GM12891 (cell line): ENCODE measurements at regions not wholly inside any gene's neighbourhood (a gene's known extent, or its start where the extent isn't known, plus 50 kb on each side); places are given as distances from the start of the nearest gene placed in this dataset.

ENCODE experiments used
- DNase-seq: peaks from one replicate; pipeline ENCODE4 v3.0.0; 2011; ENCODE audit warnings: low spot score; ENCODE audit not compliant: insufficient read length
- FAIRE-seq: peaks from 2 replicates; lab custom pipeline; 2011; peaks lifted over from hg19 to GRCh38; lab: Jason Lieb, UNC
- PAX5 ChIP-seq: IDR thresholded peaks from 2 replicates; pipeline ENCODE4 v1.6.1; 2011; ENCODE audit warnings: low read length, moderate library complexity, mild to moderate bottlenecking; ENCODE audit not compliant: insufficient read depth, severe bottlenecking
- POLR2A ChIP-seq: IDR thresholded peaks from 2 replicates; pipeline ENCODE4 v1.6.1; 2011; ENCODE audit warnings: low read depth, low read length, control low read depth
- POLR2AphosphoS5 ChIP-seq: IDR thresholded peaks from 2 replicates; pipeline ENCODE4 v1.6.1; 2011; ENCODE audit warnings: low read depth, low read length, control low read depth
- POU2F2 ChIP-seq: IDR thresholded peaks from 2 replicates; pipeline ENCODE4 v1.6.1; 2011; ENCODE audit warnings: low read depth, mild to moderate bottlenecking, control low read depth, low read length, moderate library complexity
- SPI1 ChIP-seq: IDR thresholded peaks from 2 replicates; pipeline ENCODE4 v1.6.1; 2011; ENCODE audit warnings: low read depth, low read length, control low read depth
- TAF1 ChIP-seq: IDR thresholded peaks from 2 replicates; pipeline ENCODE4 v1.6.1; 2011; ENCODE audit warnings: low read depth, low read length, control low read depth

DNA sequence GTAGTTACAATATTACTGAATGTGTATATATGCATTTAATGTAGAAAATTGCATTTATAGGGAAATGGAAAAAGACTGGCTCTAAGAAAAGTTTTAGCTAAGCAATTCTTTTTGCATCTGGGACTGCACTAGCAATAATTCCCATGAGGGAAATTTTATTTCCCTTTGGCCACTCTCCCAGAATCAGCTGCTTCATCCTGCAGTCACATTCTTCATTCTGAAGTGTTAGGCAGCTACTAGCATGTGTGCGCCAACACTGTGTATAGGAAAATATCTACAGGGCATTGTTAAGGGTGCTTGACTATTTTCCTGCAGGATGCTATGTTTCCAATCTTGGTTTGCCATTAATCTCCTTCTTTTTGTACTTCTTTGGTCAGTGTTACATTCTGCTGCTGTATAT lies 312.8 kb upstream of the PCDH20 start:
- FAIRE-seq, result no peak
- DNase-seq, result no peak
- no peak for TF ChIP-seq POU2F2
- no peak for TF ChIP-seq TAF1

DNA sequence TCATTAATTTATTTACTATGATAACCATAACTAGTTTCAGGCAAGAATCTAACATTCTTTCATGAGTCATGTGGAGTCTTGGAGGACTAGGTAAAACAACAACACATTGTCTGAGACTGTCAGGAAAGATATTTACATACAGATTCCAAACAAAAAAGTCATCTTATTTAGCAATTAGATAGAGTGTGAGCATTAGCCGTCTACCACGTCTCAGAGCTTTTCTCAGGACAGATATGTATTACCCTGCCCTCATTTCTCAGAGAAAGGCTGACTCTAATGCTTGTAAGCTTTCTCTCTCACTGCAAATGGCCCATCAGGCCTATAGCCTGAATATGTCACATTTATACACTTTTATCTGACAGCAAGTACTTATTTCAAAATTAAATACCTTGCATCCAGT lies 312.1 kb upstream of the PCDH20 start:
- TF ChIP-seq POLR2A, result no peak
- no peak for TF ChIP-seq POU2F2
- TF ChIP-seq POLR2AphosphoS5, result no peak
- no peak for TF ChIP-seq PAX5
- no peak for TF ChIP-seq TAF1
- TF ChIP-seq SPI1, result no peak
- no peak for FAIRE-seq
- DNase-seq, result no peak

DNA sequence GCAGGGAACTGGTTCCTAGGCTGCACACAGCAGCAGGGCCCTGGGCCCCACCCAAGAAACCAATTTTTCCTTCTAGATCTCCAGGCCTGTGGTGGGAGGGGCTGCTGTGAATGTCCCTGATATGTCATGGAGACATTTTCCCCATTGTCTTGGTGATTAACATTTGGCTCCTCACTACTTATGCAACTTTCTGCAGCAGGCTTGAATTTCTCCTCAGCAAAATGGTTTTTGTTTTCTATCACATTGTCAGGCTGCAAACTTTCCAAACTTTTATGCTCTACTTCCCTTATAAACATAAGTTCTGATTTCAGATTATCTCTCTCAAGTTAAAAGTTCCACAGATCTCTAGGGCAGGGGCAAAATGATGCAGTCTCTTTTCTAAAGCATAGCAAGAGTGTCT lies 310.2 kb upstream of the PCDH20 start:
- FAIRE-seq (no peak), DNase-seq (no peak)
- TF ChIP-seq PAX5 (no peak), POLR2A (no peak), SPI1 (no peak), TAF1 (no peak), POU2F2 (no peak), POLR2AphosphoS5 (no peak)

DNA sequence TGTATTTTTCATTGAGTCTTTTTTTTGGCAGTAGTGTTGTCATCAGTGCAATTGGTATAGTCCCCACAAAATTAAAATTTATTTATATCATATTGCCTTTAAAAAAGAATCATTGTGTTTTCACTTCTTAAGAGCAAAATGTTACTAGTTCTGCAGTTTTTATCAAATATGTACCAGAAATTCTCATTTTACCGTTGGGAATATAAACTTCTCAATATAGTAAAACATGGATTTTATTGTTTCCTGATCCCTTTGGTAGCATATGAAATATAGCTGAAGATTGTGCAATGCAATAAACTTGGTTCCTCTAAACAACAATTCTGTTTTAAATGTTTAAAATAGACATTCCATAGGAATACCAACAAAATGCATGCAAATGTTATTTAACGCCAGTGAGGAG lies 306.5 kb upstream of the PCDH20 start:
- no peak for DNase-seq
- no peak for FAIRE-seq
- no peak for TF ChIP-seq POLR2A
- TF ChIP-seq POU2F2, result no peak
- no peak for TF ChIP-seq SPI1
- TF ChIP-seq PAX5, result no peak
- TF ChIP-seq TAF1, result no peak
- TF ChIP-seq POLR2AphosphoS5, result no peak

DNA sequence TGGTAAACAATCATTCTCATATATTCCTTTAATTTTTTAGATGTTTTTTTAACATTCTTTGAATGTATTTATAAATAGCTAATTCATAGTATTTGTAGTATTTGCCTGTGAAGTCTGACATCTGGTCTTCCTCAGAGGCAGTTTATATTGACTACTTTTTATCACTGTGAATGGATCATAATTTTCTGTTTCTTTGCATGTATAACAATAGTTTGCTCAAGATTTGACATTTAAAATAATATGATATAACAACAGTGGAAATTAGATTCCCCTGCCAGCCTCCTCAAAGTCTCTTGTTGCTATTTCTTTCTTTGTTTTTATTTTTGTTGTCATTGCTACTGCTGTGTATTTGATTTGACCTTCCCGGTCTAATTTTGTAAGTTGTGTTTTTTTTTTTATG lies 297.0 kb upstream of the PCDH20 start:
- DNase-seq, result no peak
- no peak for TF ChIP-seq SPI1
- TF ChIP-seq POLR2A, result no peak
- no peak for TF ChIP-seq TAF1
- TF ChIP-seq POU2F2, result no peak
- TF ChIP-seq PAX5, result no peak
- no peak for TF ChIP-seq POLR2AphosphoS5
- no peak for FAIRE-seq

DNA sequence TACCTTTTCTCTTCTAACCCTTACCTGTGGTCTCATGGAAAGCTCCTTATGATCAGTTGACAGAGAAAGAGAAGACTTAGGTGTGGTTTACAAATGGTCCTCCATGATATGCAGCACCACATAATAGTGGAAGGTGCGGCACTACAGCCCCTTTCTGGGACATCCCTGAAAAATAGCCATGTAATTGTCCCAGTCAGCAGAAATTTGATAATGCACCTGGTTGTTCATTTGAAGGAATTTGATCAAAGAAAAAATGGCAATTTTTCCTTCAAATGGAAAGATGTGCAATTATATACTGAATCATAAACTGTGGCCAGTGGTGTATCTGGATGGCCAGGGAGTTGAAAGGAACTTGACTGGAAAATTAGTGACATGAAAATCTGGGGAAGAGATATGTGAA lies 293.6 kb upstream of the PCDH20 start:
- FAIRE-seq, result no peak

DNA sequence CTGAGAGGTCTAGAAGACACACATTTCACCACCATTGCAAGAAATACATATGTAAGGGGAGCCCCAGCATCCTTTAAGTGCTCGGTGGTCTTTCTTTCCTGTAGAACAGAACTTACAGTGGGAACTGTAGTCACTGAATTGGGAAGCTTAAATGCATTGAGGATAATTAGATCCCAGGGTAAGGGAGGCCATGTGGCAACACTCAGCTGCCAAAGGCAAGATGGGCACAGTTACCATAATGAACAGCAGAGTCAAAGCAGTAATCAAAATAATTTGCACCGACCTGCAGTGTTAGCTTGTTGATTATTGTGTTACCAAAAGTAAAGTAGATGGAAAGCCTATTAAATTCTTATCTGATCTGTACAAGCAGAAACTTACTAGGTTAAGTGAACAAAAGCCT lies 291.2 kb upstream of the PCDH20 start:
- DNase-seq (no peak), FAIRE-seq (no peak)
- no peak for TF ChIP-seq POLR2A
- no peak for TF ChIP-seq POU2F2
- TF ChIP-seq TAF1, result no peak
- TF ChIP-seq SPI1, result no peak

More for the DNA sequence above, 293.6 kb upstream of the PCDH20 start:
- no peak for DNase-seq
- TF ChIP-seq PAX5, result no peak
- TF ChIP-seq POLR2AphosphoS5, result no peak
- TF ChIP-seq SPI1, result no peak

DNA sequence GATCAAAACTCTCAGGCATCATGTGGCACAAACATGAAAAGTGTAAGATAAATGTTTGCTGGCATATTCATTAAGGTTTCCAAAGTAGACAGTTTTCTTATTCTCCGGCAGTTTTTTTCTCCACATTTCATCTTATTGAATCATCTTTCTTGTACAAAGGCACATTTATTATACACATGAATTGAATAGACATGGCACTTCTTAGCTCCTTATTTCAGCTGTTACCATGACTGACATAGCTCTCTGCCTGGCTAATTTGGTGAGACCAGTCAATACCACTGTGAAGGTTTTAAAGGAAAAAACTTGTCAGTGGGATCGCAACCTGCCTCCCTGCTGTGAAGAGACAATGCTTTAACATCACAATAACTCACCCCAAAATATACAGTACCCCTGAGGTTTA lies 285.0 kb upstream of the PCDH20 start:
- TF ChIP-seq POLR2AphosphoS5 (no peak), POLR2A (no peak), POU2F2 (no peak), SPI1 (no peak), PAX5 (no peak), TAF1 (no peak)
- no peak for FAIRE-seq

DNA sequence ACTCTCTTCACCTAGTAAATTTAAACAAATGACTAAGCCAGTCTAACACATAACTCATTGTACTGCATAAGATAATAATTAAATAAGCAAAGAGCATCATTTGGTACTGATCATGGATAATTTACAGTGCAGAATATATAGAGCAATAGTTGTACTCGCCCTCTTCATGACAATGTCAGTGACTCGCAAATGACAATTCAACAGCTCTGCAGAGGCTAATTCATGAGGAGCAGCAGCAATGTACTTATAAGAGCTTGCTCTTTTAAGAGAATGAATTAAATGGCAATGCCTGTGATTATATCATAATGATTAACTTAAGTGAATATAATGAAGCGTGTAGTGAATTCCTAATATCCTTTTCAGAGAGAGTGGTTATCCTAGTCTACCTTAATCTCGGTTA lies 284.5 kb upstream of the PCDH20 start:
- FAIRE-seq (no peak), DNase-seq (no peak)
- no peak for TF ChIP-seq PAX5
- no peak for TF ChIP-seq POU2F2
- no peak for TF ChIP-seq POLR2AphosphoS5
- no peak for TF ChIP-seq TAF1

More for the DNA sequence above, 285.0 kb upstream of the PCDH20 start:
- DNase-seq, result no peak

DNA sequence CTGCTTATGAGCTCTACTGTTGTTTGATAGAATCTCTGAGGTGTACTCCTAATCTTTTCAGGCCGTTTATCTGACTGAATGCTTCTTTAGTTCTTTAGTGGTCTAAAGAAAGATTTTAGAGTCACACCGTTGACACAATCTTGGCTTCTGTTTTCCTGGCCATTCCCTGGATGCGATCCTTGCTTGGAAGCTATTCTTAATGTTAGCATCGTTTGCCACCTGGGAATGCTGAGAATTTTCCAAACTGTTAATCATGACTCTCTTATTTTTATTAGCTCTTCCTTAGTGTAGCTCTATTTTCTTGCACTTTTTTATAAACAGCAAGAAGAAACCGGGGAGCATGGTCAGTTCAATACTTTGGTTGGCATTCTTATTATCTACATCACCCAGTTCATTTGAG lies 281.0 kb upstream of the PCDH20 start:
- FAIRE-seq (no peak), DNase-seq (no peak)
- no peak for TF ChIP-seq POU2F2
- no peak for TF ChIP-seq POLR2A
- TF ChIP-seq POLR2AphosphoS5, result no peak

DNA sequence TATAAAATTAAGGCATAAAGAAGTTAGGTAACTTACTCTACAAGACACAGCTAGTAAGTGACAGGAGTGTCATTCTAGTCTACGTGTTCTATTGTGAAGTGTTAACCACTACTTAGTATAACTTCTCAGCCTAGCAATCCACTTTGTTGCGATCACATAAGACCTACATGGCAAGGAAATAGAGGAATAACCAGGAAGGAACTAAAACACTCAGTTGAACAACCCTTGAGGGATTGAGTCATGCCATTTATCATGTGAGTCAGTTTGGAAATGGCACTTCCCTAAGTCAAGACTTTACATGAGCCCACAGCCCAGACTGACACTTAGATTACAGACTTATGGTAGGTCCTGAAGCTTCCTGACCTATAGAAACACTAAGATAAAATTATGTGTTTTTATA lies 279.5 kb upstream of the PCDH20 start:
- no peak for TF ChIP-seq PAX5
- no peak for TF ChIP-seq POLR2AphosphoS5
- TF ChIP-seq POU2F2, result no peak
- no peak for TF ChIP-seq SPI1
- TF ChIP-seq TAF1, result no peak
- no peak for TF ChIP-seq POLR2A
- DNase-seq (no peak), FAIRE-seq (no peak)

DNA sequence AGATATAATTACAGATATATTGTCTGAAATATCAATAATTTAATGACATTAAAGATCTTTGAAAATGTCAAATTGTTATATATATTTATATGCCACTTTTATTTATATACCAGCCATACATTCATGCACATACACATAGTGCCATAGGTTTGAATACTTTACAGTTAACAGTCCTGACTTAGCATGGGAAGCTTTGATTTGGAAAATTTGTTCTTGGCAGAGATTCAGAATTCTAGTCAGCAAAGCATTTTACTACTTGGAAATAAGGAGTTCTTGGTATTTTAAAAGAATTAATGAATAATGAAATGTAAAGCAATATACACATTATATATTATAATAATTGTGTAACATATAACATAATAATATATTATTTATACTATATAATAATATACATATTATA lies 277.0 kb upstream of the PCDH20 start:
- no peak for FAIRE-seq
- TF ChIP-seq PAX5 (no peak), POLR2AphosphoS5 (no peak), TAF1 (no peak), POLR2A (no peak)

More for the DNA sequence above, 277.0 kb upstream of the PCDH20 start:
- no peak for DNase-seq
